ENCODE measurements at regions not wholly inside any gene's neighbourhood (a gene's known extent, or its start where the extent isn't known, plus 50 kb on each side); places are given as distances from the start of the nearest gene placed in this dataset.
"Not testable (repeated sequence)": the region's sequence is repeated elsewhere in the genome, so short reads cannot be mapped to it uniquely, and the experiment has no call there.

GRCh38 chr10:123318516-123318915 lies 164.3 kb downstream of the BUB3 start:
- no peak for DNase-seq (ENCODE audit: low read depth)

GRCh38 chr10:123320091-123320490 lies 165.9 kb downstream of the BUB3 start:
- DNase-seq (ENCODE audit: low read depth): no peak

GRCh38 chr10:123323884-123324283 lies 169.7 kb downstream of the BUB3 start:
- no peak for DNase-seq (ENCODE audit: low read depth)

- no peak for DNase-seq (ENCODE audit: low read depth)
Observed at GRCh38 chr10:123325663-123326190, 171.5 kb downstream of the BUB3 start.

GRCh38 chr10:123326674-123327073 lies 172.5 kb downstream of the BUB3 start:
- DNase-seq (ENCODE audit: low read depth): no peak

GRCh38 chr10:123327450-123327849 lies 173.2 kb downstream of the BUB3 start:
- DNase-seq (ENCODE audit: low read depth): no peak

- no peak for DNase-seq (ENCODE audit: low read depth)
Observed at GRCh38 chr10:123327896-123328295, 173.7 kb downstream of the BUB3 start.

GRCh38 chr10:123331438-123331837 lies 177.2 kb downstream of the BUB3 start:
- DNase-seq (ENCODE audit: low read depth): no peak

- DNase-seq (ENCODE audit: low read depth): no peak
Observed at GRCh38 chr10:123346581-123346980, 192.4 kb downstream of the BUB3 start.

- DNase-seq (ENCODE audit: low read depth): no peak
Observed at GRCh38 chr10:123348691-123349572, 194.7 kb downstream of the BUB3 start.

GRCh38 chr10:123351715-123352114 lies 197.5 kb downstream of the BUB3 start:
- DNase-seq (ENCODE audit: low read depth): no peak

- DNase-seq (ENCODE audit: low read depth): no peak
Observed at GRCh38 chr10:123354521-123354920, 200.3 kb downstream of the BUB3 start.

GRCh38 chr10:123355748-123356481 lies 201.7 kb downstream of the BUB3 start:
- DNase-seq (ENCODE audit: low read depth): no peak

- no peak for DNase-seq (ENCODE audit: low read depth)
Observed at GRCh38 chr10:123356799-123357198, 202.6 kb downstream of the BUB3 start.

- DNase-seq (ENCODE audit: low read depth): no peak
Observed at GRCh38 chr10:123357421-123357930, 203.3 kb downstream of the BUB3 start.

GRCh38 chr10:123359539-123359938 lies 205.3 kb downstream of the BUB3 start:
- no peak for DNase-seq (ENCODE audit: low read depth)

- no peak for DNase-seq (ENCODE audit: low read depth)
Observed at GRCh38 chr10:123361832-123362231, 207.6 kb downstream of the BUB3 start.

GRCh38 chr10:123367195-123367594 lies 213.0 kb downstream of the BUB3 start:
- no peak for DNase-seq (ENCODE audit: low read depth)

- not testable (repeated sequence) for DNase-seq (ENCODE audit: low read depth)
Observed at GRCh38 chr10:123371626-123372025, 217.4 kb downstream of the BUB3 start.

GRCh38 chr10:123373591-123373990 lies 219.4 kb downstream of the BUB3 start:
- DNase-seq (ENCODE audit: low read depth): no peak

GRCh38 chr10:123375097-123375496 lies 220.9 kb downstream of the BUB3 start:
- no peak for DNase-seq (ENCODE audit: low read depth)

- DNase-seq (ENCODE audit: low read depth): no peak
Observed at GRCh38 chr10:123375738-123376137, 221.5 kb downstream of the BUB3 start.

- DNase-seq (ENCODE audit: low read depth): no peak
Observed at GRCh38 chr10:123377883-123378282, 223.7 kb downstream of the BUB3 start.

Data from stimulated activated CD8-positive, alpha-beta memory T cell treated with anti-CD3 and anti-CD28 coated beads, Interleukin-12 subunit alpha, Interleukin-12 subunit beta, amount 100 ng/mL, for 4 hours (primary cell).